HL-60 (cell line): ENCODE measurements at regions not wholly inside any gene's neighbourhood (a gene's known extent, or its start where the extent isn't known, plus 50 kb on each side); places are given as distances from the start of the nearest gene placed in this dataset.

Source experiments
- DNase-seq, 2 experiments: peaks; one replicate each; pipeline ENCODE4 v3.0.0-alpha.2; 2010 to 2020; ENCODE audit warnings: low read depth in 1 of 2, low spot score in 1 of 2
- H3K27ac ChIP-seq: fragments of 250-450 bp; sonication (Bioruptor Pico); replicated peaks from 2 replicates; pipeline ENCODE4 v1.5.1; 2020; ENCODE audit warnings: mild to moderate bottlenecking, moderate library complexity
- H3K27me3 ChIP-seq: fragments of 250-450 bp; sonication (Bioruptor Pico); 2 replicates; pipeline ENCODE4 v1.5.1; 2021; ENCODE audit warnings: mild to moderate bottlenecking, moderate library complexity; ENCODE audit not compliant: insufficient read depth, poor library complexity, severe bottlenecking
- H3K4me3 ChIP-seq: replicated peaks from 2 replicates; pipeline ENCODE4 v1.5.1; 2011; ENCODE audit warnings: mild to moderate bottlenecking, control low read depth, low read length; ENCODE audit not compliant: insufficient read depth
- GABPA ChIP-seq: IDR thresholded peaks from 2 replicates; pipeline ENCODE4 v1.6.1; 2012; ENCODE audit warnings: low read depth
- POLR2AphosphoS5 ChIP-seq: IDR thresholded peaks from 2 replicates; pipeline ENCODE4 v1.6.1; 2012; ENCODE audit warnings: low read depth
- SPI1 ChIP-seq: IDR thresholded peaks from 2 replicates; pipeline ENCODE4 v1.6.1; 2012; ENCODE audit warnings: low read depth, mild to moderate bottlenecking, borderline replicate concordance
- TF ChIP-seq, protein P1 (sequence below): IDR thresholded peaks from 2 replicates; pipeline ENCODE4 v1.6.1; 2012; ENCODE audit warnings: low read depth; ENCODE audit not compliant: insufficient replicate concordance
- TF ChIP-seq, protein P2 (sequence below): IDR thresholded peaks from one replicate; pipeline ENCODE4 v1.5.1; 2011; ENCODE audit warnings: low read length, control low read depth, inconsistent platforms; ENCODE audit not compliant: insufficient read depth

DNA sequence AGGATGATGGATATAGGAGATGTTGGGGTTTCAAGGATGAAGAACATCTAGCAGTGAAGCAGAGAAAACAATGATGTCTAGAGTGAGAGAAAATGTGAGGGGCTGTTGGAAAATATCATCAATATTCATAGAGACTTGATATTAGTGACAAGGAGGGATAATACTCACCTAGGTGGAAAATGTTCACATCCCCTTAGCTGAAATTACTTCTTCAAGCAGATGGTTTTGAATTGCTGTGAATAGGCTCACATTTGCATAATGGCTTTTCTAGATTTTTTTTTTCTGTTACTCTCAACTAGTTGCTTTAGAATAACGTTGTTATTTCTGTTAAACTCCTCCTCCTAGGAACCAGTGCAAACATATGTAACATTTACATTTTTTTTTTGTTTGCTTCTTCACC lies 61.6 kb upstream of the MAP1B start:
- TF ChIP-seq GABPA = no peak
- TF ChIP-seq, protein P1, sequence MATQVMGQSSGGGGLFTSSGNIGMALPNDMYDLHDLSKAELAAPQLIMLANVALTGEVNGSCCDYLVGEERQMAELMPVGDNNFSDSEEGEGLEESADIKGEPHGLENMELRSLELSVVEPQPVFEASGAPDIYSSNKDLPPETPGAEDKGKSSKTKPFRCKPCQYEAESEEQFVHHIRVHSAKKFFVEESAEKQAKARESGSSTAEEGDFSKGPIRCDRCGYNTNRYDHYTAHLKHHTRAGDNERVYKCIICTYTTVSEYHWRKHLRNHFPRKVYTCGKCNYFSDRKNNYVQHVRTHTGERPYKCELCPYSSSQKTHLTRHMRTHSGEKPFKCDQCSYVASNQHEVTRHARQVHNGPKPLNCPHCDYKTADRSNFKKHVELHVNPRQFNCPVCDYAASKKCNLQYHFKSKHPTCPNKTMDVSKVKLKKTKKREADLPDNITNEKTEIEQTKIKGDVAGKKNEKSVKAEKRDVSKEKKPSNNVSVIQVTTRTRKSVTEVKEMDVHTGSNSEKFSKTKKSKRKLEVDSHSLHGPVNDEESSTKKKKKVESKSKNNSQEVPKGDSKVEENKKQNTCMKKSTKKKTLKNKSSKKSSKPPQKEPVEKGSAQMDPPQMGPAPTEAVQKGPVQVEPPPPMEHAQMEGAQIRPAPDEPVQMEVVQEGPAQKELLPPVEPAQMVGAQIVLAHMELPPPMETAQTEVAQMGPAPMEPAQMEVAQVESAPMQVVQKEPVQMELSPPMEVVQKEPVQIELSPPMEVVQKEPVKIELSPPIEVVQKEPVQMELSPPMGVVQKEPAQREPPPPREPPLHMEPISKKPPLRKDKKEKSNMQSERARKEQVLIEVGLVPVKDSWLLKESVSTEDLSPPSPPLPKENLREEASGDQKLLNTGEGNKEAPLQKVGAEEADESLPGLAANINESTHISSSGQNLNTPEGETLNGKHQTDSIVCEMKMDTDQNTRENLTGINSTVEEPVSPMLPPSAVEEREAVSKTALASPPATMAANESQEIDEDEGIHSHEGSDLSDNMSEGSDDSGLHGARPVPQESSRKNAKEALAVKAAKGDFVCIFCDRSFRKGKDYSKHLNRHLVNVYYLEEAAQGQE = no peak
- TF ChIP-seq, protein P2, sequence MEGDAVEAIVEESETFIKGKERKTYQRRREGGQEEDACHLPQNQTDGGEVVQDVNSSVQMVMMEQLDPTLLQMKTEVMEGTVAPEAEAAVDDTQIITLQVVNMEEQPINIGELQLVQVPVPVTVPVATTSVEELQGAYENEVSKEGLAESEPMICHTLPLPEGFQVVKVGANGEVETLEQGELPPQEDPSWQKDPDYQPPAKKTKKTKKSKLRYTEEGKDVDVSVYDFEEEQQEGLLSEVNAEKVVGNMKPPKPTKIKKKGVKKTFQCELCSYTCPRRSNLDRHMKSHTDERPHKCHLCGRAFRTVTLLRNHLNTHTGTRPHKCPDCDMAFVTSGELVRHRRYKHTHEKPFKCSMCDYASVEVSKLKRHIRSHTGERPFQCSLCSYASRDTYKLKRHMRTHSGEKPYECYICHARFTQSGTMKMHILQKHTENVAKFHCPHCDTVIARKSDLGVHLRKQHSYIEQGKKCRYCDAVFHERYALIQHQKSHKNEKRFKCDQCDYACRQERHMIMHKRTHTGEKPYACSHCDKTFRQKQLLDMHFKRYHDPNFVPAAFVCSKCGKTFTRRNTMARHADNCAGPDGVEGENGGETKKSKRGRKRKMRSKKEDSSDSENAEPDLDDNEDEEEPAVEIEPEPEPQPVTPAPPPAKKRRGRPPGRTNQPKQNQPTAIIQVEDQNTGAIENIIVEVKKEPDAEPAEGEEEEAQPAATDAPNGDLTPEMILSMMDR = no peak
- TF ChIP-seq POLR2AphosphoS5 = no peak
- TF ChIP-seq SPI1 = no peak
- no peak overlapping the region for H3K27ac ChIP-seq
- no peaks in the 10 kb centered on the region for H3K27me3 ChIP-seq
- DNase-seq = no peak
- H3K4me3 ChIP-seq = no peak overlapping the region

DNA sequence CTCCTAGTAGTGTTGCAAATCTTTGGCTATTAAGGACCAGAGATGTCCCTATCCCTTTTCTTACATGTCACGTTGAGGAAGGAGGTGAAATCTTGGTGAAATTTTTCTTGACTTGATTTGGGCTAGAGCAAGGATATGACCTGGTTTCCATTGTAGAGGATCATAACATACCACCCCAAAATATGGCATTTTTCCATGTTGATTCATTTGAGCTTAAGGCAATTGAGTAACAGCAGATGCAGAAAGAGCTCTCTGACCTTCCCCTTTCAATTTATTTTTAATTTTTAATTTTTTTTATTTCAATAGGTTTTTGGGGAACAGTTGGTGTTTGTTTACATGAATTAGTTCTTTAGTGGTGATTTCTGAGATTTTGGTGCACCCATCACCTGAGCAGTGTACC lies 61.2 kb upstream of the MAP1B start:
- Histone ChIP-seq H3K4me3 (no peak overlapping the region), H3K27me3 (no peaks in the 10 kb centered on the region), H3K27ac (no peak overlapping the region)
- DNase-seq = no peak
- TF ChIP-seq, protein P2 = no peak
- TF ChIP-seq SPI1 (no peak), GABPA (no peak), POLR2AphosphoS5 (no peak)
- TF ChIP-seq, protein P1 = no peak

DNA sequence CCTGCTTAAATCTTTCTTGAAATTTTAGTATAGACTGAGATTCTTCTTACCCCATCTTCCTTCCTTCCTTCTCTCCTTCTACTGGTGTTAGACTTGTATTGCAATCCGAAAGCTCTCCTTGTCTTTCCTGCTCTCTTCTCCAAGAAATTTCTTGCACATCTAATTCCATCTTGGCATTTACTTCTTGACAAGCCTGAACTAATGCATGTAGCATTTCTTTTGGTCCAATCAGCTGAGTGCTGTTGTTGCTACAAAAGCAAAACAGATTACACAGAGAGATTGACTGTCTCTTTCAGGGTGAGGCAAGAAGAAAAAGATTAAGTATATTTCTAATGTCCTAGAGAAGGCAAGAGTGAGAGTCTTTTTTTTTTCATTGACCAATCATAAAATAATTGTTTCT lies 51.6 kb upstream of the MAP1B start:
- Histone ChIP-seq H3K4me3 (no peak overlapping the region), H3K27ac (no peak overlapping the region), H3K27me3 (no peaks in the 10 kb centered on the region)
- TF ChIP-seq SPI1 (no peak), GABPA (no peak), POLR2AphosphoS5 (no peak)
- TF ChIP-seq, protein P2 = no peak
- TF ChIP-seq, protein P1 = no peak
- DNase-seq = no peak
